Cardiac muscle cell (in vitro differentiated cells and primary cell): ENCODE measurements at regions not wholly inside any gene's neighbourhood (a gene's known extent, or its start where the extent isn't known, plus 50 kb on each side); places are given as distances from the start of the nearest gene placed in this dataset.

Experiments used
- DNase-seq, 2 donors: peaks; one replicate each; pipeline versions ENCODE4 v3.0.0 to v3.0.0-alpha.2; 2010 to 2017; ENCODE audit warnings: low read depth in 1 of 2, low spot score in 1 of 2
- H3K27ac ChIP-seq: fragments of 200-600 bp; sonication (generic); 2 replicates; pipeline ENCODE4 v1.5.1; 2016
- H3K27me3 ChIP-seq: fragments of 200-600 bp; sonication (generic); 2 replicates; pipeline ENCODE4 v1.6.0; 2016; ENCODE audit warnings: control low read depth
- H3K36me3 ChIP-seq: fragments of 200-600 bp; sonication (generic); 2 replicates; pipeline ENCODE4 v1.5.1; 2016; ENCODE audit warnings: control low read depth
- H3K4me1 ChIP-seq: fragments of 200-600 bp; sonication (generic); 2 replicates; pipeline ENCODE4 v1.8.1; 2017; ENCODE audit warnings: low read depth, mild to moderate bottlenecking, mixed run types
- H3K4me3 ChIP-seq: fragments of 200-600 bp; sonication (generic); 2 replicates; pipeline ENCODE4 v1.5.1; 2016; ENCODE audit warnings: mild to moderate bottlenecking
- H3K9me3 ChIP-seq: fragments of 200-600 bp; sonication (generic); 2 replicates; pipeline ENCODE4 v1.5.1; 2017; ENCODE audit warnings: low read depth, mild to moderate bottlenecking, control low read depth
- TF ChIP-seq, protein P1 (sequence below): IDR thresholded peaks from 2 replicates; pipeline ENCODE4 v1.5.1; 2012; ENCODE audit warnings: low read depth, mild to moderate bottlenecking, low read length

DNA sequence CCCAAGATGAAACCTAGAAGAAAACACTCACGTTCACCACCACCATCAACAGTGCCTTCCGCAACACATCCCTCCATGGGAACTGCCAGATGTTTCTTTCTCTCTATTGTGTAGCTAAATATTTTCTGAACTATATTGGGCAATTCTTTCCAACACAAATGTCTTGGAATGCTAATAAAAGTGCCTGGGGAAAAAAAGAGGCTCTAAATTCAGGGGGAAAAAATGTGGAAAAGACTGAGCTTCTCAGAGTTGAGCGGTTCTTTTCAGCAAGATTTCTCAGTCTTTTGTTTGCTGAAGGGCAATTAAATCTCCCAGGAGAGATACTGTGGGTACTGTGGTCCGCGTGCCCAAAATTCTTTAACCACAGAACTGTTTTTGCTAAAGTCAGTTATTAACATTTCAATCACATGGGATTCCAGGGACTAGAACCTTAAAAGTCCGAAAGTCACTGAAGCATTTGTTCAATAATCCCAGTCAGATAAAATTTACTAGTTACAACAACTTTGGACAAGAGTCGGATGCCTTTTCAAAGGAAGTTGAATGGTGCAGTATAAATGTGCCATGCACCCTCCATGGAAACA, 51.9 kb upstream of the DHRSX start:
- Histone ChIP-seq H3K4me3 (no peak overlapping the region), H3K9me3 (no peaks in the 10 kb centered on the region), H3K27me3 (no peaks in the 10 kb centered on the region), H3K27ac (no peak overlapping the region), H3K4me1 (no peaks in the 10 kb centered on the region), H3K36me3 (no peaks in the 10 kb centered on the region)
- TF ChIP-seq, protein P1, sequence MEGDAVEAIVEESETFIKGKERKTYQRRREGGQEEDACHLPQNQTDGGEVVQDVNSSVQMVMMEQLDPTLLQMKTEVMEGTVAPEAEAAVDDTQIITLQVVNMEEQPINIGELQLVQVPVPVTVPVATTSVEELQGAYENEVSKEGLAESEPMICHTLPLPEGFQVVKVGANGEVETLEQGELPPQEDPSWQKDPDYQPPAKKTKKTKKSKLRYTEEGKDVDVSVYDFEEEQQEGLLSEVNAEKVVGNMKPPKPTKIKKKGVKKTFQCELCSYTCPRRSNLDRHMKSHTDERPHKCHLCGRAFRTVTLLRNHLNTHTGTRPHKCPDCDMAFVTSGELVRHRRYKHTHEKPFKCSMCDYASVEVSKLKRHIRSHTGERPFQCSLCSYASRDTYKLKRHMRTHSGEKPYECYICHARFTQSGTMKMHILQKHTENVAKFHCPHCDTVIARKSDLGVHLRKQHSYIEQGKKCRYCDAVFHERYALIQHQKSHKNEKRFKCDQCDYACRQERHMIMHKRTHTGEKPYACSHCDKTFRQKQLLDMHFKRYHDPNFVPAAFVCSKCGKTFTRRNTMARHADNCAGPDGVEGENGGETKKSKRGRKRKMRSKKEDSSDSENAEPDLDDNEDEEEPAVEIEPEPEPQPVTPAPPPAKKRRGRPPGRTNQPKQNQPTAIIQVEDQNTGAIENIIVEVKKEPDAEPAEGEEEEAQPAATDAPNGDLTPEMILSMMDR = no peak
- DNase-seq = peak in 1 of 2 donors; percentile 3

DNA sequence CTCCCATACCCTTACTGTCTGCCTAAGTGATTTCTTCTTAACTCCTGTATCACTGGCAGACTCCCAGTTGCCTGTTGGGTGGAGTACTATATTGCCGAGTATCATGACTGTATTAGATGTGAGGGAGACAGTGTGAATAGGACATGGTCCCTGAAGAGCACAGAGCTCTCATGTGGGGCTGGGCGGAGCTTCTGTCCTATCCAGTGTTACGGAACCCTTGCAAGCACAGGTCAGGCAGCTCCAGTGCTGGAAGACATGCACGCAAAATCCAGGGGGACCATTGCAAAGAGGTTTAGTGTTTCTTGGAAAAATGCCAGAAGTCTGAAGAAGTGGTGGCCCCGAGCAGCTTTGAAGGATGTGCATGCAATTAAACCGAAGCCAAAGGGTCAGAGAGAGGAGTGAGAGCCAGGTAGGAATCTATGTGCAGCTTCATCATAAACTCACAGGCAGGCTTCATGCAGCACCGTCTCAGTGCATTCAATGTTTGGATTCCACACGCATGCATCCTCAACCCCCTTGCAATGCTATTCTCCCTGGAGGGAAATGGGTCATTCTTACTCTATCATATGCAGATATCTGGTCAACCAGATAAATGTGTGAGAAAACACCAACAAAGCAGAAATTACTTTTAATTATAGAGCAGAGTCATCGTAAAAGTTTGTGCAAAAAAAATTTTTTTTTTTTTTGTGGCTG, 49.7 kb upstream of the DHRSX start:
- no peaks in the 10 kb centered on the region for H3K4me1 ChIP-seq
- no peaks in the 10 kb centered on the region for H3K27me3 ChIP-seq
- H3K27ac ChIP-seq = no peak overlapping the region
- H3K4me3 ChIP-seq = no peak overlapping the region
- H3K9me3 ChIP-seq = no peaks in the 10 kb centered on the region
- H3K36me3 ChIP-seq = no peaks in the 10 kb centered on the region
- no peak for DNase-seq
- TF ChIP-seq, protein P1 = no peak
